Cardiac septum (tissue), 1 donor: ENCODE measurements at regions not wholly inside any gene's neighbourhood (a gene's known extent, or its start where the extent isn't known, plus 50 kb on each side); places are given as distances from the start of the nearest gene placed in this dataset.

Experiments used
- DNase-seq: peaks from one replicate; pipeline ENCODE4 v3.0.0-alpha.2; 2020; ENCODE audit warnings: low spot score
- intact Hi-C: fragments of 100-400 bp; cut with DNase I; formaldehyde crosslinking; loops from one replicate; pipeline ENCODE4 v1.14.0; 2022
- donor health status: DM: no; HTN: no; CAD: no.

DNA sequence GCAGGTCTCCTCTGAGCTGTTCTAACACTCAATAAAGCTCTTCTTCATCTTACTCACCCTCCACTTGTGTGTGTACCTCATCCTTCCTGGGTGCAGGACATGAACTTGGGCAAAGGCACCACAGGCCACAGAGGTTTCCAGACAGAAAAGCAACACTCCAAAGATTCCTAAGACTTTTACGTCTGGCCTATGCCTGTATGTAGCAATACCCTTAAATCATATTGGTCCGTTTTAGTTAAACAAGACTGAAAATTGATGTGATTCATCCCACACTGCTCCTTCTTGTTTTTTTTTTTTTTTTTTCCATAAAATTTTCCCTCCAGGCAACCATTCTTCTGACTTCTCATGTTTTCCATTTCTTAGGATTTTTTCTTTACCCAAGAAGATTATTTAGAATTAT lies 404.3 kb downstream of the PID1 start:
- DNase-seq = no peak

DNA sequence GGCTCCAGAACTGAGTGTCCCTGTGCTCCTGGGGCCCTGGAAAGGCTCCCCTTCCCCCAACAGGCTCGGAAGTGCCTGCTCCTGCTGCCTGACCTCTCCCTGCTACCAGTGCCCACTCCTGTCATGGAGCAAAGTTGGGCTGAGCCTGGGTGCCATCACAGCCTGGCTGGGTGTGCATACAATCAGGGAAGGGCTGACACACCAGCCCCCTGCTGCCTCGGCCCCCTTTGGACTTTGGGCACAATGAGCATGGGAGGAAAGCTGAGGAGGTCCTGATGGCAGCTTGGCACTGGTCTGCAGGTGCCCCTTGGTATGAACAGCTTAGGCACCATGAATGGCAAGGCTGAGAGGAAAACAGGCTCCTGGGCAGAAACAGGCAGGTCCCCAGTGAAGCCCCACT lies 405.0 kb downstream of the PID1 start:
- no peak for DNase-seq
- intact Hi-C loops = no loop called here

More for the DNA sequence above, 404.3 kb downstream of the PID1 start:
- intact Hi-C loops = no loop called here

DNA sequence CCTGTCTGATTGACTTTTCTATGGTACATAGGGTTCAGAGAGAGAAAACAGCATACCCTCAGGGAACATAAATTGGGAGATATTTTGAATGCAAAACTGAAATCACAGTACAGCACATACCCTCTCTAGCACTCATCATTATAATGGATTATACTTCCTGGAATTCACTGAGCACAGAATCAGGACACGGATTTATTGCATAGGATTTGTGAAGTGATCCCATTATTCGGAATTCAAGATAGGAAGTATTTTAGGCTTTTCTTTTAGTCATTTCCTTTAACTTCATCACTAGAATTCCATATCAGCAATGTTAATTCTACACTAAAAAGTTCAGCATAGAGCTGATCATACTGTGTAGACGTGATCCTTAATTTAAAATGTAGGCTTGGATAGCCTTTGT lies 407.0 kb downstream of the PID1 start:
- intact Hi-C loops = no loop called here
- DNase-seq = no peak

DNA sequence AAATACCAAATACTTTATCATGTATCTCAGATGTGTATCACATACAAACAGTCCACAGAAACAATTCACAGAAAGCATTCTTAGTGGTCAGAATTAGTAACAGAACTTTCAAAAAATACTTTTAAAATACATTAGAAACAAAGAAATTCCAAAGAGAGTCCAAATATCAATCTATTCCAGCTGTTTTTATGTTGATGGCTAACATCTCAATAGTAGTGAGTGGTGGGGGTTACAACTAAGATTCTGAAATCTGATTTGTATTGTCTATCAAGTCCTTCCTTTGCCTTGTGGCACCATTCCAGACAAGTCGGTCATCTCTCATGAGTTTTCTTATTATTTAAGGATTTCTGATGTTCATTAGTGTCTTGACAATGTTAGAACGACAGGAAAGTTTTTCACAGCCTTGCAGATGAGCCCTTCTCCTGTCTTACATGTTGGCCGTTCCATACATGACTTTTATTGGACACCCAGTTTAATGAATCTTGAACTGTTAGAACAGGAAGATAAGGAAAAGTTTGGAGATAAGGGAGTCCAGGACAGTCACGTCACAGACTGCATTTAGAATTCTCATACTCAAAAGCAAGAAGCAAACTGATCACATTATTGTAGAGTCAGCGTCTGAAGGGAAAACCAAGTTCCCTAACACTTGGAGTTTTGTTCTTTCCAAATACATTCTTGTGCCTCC lies 410.3 kb downstream of the PID1 start:
- intact Hi-C loops = no loop called here

DNA sequence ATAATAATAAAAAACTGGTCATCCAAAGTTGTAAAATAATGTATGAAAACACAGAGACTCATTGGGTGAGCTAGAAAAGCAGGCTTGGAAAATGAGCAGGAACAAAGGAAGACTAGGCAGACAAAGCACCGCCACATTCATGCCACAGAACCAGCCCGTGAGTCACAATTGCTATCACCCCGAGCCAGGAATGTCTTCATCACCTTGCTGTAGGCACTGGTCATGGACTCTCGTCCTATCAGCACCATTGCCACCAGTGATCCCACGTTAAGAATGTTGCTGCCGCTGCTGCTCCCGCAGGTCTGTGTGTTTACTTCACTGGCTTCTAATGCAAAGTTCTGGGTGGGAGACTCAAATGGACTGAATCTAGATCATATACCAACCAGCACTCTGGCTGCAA lies 417.9 kb downstream of the PID1 start:
- intact Hi-C loops = no loop called here
- DNase-seq = no peak

More for the DNA sequence above, 410.3 kb downstream of the PID1 start:
- no peak for DNase-seq

DNA sequence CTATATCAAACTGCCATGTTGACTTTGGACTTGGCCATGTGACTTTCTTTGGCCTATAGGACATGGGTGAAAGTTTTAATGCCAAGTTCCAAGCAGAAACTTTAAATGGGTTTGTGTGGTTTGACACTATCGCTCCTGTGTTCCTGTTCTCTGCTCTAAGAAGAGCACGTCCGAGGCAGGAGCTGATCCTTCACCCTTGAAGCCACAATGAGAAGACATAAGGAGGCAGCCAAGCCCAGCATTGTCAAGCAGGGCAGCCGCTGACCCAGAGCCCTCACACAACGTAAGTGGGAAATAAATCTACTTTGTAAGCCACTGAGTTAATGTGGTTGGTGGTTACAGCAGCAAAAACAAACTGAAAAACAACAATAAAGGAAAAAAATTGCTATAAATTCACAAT lies 422.4 kb downstream of the PID1 start:
- DNase-seq = no peak
- intact Hi-C loops = no loop called here

DNA sequence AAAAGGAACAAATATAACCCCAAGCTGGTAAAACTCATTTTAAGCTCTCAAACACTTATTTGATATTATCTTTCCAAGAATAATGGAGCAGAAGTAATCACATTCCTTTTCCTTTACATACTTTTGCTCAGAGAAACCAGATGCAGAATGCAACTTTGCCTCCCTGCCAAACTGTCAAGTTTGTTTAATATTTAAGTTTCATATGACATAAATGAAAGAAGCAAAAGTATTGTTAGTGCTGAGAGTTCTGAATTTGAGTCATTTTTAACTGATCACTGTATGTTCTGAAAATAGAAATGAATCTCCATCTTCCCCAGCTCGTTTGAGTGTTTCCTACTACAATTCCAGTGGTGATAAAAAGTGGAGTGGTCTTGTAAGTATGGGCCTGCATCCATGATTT lies 423.4 kb downstream of the PID1 start:
- no peak for DNase-seq
- intact Hi-C loops = no loop called here

DNA sequence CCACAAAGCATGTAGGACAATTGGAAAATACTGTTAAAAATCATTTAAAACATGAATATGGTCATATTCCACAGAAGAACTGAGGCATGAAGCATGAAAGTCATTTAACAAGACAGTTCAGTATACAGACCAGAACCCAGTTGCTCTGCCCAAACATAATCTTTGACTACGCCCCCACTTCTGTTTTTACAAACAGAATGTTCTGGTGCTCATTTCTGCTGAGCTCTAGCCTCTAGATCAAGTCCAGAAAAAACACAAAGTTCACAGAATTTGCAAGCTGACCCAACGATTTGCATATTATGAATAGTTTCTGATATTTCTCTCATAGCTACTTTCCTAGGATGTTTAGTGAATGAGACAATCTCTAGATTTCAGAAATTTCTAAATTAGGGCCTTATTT lies 424.9 kb downstream of the PID1 start:
- intact Hi-C loops = no loop called here
- DNase-seq = no peak

DNA sequence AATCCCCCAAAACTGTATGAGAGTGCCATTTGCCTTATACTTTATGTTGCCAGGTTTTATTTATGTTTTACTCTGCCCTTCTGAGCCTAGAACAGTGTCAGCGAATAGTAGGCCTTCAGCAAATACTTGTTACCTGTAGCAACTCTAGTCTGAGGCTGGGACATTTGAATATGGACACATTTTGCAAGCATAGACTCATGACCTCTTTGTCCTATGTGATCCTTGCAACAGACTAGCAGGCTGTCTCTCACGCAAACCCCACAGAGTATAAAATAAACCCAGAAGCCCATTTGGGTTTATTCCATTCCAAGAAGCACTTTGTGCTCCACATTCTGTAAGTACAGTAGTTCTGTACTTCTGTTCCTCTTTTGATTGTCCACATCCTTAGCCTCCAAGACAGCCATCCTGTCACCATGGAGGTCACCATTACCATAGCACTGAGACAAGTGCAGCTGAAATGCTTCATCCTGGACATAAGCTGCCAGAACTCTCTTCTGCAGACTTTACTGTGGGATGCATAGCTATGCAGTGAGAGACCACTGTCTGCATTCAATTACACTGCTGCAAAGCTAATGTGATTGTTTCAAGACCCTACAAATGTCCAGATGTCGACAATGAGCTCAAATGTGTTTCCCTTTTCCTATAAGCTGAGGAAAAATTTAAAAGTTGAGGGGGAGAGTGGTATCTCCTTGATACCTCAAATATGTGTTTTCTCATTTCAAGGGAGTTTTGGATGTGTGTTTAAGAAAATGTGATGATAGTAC lies 425.7 kb downstream of the PID1 start:
- intact Hi-C loops = no loop called here
- no peak for DNase-seq

DNA sequence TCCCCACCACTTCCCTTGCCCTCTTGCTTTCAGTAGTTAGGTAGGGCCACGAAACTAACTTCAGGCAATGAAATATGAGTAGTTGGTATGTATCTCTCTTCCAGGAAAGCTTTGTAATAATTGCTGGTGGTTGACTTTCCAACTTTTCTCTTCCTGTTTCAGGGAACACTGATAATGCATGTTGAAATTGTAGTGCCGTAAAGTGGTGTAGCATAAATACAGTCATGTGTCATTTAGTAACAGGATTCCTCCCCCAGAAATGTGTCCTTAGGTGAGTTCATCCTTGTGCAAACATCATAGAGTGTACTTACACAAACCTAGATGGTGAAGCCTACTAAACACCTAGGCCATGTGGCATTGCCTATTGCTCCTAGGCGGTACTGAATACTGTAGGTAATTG lies 429.2 kb downstream of the PID1 start:
- intact Hi-C loops = no loop called here
- no peak for DNase-seq

DNA sequence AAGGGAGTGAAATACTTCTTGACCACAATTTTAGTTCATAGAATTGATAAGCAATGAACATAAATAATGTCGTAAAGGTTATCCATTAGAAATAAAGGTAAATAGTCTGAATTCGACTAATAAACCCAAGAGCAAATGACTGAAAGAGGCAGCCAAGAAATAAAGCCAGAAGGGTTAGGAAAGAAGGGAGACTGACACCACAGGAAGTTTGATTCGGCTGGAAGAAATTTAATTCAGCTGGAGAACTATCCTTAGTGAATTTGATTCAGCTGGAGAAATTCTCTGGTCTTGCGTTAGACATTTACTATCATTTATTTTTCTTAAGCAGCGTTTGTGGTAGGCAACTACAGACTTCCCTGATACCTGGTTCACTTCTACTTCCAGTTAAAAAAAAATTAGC lies 429.6 kb downstream of the PID1 start:
- DNase-seq = no peak
- intact Hi-C loops = no loop called here

DNA sequence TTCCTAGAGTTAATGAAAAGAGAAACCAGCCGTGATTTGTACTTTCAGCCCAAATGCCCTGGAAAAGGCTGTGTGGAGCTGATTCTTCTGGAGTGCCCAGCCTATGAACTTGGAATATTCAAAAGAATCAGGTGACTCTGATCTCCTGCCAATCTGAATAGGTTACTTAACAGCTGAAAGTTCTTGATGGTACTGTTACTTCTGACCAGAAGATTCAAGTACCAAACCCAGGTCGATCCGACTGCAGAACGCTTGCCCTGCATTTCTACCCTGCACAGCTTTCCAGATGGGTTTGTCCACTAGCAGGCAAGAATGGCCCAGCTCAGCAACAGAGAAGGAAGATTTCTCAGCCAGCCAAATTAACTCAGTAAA lies 430.4 kb downstream of the PID1 start:
- no peak for DNase-seq
- intact Hi-C loops = no loop called here

DNA sequence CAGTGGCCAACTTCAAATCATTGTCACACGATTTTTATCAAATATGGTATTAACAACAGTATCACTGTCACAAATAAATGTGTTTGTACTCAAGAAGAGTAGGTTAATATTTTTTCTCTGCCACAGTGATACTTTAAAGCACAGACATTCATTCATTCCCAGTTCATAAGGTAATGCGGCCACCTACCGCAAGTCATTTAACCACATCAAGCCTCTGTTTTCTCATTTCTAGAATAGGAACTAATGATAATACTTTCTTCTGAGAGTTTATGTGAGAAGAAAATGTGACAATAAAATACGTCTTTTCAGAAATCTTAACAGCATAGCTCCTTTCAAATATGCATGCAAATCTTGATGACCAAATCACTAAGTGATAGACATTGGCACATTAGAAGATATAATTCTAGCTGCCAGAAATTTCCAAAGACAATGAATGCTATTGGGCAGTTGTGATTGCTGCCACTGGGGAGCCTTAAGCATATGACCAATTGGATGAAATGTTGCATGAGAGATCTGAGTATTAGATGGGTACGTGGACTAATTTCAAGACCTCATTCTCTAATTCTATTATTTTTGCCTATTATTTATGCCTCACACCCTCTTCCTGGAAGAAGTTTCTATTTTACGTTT lies 430.9 kb downstream of the PID1 start:
- DNase-seq = no peak
- intact Hi-C loops = no loop called here

DNA sequence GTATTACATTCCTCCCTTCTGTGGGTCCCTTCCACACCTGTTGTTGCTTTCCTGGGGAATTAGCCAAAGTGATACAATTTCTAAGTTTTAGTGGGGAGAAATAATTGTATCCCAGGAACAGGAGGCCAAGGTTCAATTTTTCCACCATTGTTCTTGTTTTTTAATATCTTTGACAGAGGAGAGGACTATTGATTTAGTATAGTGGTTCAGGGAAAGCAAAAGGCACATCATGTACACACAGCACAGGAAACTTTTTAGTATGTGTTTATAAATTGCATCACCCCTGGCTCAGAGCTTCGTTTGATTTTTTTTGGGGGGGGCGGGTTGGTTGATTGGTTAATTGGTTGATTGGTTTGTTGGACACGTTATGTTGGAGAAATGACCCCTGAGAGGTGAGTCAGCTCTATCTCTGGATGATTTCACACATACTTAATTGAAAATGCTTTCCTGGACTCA lies 431.6 kb downstream of the PID1 start:
- DNase-seq = no peak
- intact Hi-C loops = no loop called here

DNA sequence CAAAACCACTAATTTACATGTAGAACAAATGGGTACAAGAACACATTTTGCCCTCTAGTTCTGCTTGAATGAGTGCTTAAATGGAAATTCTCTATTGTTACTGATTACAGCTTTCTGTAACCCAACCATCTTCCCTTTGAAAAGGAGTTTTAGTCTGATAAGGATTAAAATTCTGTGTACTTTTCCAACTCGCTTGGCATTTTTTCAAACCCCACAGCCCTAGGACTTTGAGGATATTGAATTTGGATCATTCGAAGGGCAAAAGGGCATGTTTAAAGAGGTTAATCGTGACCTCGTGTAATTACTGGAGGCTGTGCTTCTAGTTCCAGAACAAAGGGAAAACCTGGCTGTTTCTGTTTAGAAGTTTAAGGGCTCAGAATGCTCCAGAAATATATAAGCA lies 432.3 kb downstream of the PID1 start:
- no peak for DNase-seq
- intact Hi-C loops = no loop called here

DNA sequence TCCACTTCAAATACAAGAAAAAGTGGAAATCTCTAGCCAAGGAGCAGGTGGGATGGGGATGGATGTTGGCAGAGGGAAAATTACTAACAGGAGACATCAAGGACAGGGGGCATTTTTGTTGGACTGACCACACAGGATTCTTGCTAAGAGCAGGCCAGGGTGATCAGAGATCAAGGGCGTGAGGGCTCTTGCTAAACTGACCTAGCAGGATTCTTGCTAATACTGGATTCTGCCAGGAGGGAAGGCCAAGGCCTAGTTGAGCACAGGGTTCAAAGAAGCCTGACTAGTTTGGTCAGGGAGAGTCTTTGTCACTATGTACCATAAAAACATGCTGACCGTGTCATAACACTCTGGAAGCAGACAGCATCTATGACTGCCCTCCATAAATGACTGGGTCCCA lies 442.7 kb downstream of the PID1 start:
- intact Hi-C loops = no loop called here
- no peak for DNase-seq

DNA sequence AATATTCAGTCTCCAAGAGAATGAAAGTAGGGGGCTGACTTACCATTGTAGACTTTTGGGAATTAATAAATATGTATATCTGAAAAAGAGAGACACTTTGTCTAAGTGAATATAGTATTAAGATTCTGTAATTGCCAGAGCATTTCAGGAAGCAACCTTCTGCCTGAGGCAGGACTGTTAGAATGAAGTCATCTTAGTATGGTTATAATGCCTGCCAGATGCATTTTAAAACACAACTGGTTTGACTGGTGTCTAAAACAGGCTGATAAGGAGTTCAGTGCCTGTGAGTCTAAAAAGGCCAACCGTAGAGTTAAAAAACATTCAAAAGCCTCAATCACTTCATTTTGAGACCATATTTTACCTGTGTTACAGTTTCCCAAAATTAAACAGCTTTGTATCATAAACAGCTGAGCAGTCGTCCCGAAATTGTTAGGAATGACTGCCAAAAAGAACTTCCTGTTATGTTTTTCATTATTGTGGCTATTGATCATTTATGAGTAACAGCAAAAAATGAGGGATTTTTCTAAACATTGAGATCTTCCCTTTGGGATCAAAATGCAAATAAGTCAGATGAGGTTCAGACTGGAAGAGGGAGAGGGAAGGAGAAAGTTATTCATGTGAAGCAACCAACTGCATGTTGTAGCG lies 443.9 kb downstream of the PID1 start:
- intact Hi-C loops = no loop called here
- DNase-seq = no peak

DNA sequence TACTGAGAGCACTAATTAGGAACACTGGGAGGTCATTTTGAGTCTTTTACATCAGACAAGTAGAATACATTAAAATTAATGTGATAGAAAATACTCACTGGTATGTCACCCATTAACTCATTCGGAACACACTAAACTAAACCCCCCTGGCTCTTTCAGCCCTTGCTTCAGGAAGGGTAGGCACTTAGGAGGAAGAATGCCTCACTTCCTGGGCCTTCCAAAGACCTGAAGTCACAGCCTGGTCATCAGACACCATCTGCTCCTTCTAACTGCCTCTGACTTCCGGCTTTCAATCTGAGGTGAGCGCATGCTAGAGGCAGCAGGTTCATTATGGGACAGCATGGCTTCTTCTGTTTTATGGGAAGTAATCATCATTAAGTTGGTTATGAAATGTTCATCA lies 451.4 kb downstream of the PID1 start:
- DNase-seq = no peak
- intact Hi-C loops = no loop called here

DNA sequence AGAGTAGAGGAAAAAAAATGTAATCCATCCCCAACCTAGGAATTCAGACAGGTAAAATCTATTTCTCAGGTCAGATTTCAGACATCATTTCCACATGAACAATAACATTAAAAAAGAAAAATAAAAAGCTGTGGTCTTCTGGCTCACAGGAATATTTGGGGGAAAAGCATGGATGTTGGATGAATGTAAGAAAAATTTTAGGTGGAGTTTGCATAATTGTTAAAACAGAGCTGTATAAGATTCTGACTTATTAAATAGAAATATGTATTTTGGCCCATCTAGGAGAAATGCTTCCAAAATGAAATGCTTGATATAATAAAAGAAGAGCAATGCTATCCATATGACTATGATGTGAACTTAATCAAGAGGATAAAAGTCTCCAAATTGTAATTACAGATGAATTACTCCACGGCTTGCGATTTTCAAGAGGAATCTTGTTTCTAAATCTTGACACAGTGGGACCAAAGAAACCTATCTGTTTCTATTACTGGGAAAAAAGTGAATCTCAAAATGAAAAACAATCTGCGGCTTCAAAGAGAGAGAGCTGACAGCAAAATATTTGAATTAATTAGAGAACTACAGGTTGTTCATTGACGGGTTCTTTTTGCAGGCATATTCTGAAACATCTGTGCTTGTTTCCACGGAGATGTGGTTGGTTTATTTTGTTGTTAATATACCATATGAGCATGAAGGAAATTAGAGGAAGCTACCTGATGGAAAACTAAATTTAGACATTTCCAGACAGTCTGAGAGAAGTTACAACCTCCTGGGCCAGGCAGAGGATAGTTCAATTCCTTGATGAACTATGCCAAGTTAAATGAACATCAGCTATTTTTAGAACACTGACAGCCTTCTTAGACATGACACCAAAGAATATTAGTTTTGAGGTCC lies 468.7 kb downstream of the PID1 start:
- DNase-seq = no peak
- intact Hi-C loops = no loop called here

DNA sequence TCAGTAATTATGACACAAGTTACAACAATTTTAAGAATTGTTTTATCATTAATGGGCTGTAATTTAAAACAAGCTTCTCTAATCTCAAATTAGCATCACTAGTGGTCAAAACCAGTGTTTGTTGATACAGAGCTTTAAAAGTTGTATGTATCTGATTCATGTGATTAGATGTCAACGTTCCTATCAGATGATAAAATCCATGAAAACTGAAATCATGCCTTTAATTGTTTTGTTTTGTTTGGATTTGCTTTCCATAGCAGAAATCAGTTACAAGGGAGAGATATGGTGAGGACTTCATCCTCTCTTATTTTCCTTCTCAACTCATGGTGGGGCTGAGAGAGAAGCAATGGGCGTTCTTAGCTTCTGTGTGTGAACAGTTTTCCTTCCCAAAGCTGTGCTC lies 469.6 kb downstream of the PID1 start:
- no peak for DNase-seq
- intact Hi-C loops = no loop called here
